ENCODE measurements at regions not wholly inside any gene's neighbourhood (a gene's known extent, or its start where the extent isn't known, plus 50 kb on each side); places are given as distances from the start of the nearest gene placed in this dataset.

DNA sequence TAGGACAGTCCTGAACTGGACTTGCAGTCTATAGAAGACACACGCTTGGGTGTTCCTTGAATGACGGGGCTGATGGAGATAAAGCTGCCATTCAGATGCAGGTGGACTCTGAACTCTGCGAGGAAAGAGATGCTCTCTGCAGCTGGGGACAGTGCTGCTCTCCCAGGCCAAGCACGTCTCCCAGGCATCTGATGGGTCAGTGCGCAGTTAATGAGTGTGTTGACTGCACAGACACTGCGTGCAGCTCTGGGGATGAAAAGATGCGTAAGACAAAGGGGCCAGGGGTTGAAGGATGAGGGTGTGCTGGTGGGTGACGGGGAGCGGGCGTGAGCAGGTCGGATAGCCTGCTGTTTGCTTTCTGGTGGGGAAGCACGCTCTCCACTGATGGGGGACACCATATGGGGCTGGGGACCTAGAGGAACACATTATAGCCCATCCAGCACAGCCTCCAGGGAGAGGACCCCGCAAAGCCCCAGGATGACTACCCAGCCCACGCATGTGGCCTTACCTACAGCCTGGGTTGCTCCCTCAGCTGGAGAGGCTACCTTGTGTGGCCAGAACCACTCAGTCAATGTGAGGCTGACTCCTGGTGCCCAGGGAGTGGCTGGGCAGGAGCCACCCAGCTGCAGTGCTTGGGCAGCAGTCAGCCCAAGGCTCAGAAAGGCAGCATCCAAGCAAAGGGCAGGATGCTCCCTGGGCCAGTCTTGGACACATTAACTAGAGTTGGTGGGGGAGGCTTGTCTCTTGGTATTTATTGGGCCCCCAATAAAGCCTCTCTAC, 246.3 kb downstream of the RBFOX3 start:
- H3K79me2 ChIP-seq (replicated peaks; ENCODE audit: insufficient read depth, low read length): no peaks in the 10 kb centered on the region
- no peaks in the 10 kb centered on the region for H3F3A ChIP-seq (ENCODE audit: insufficient read depth, low read length, poor library complexity, severe bottlenecking)
- no peak overlapping the region for H3K27ac ChIP-seq (ENCODE audit: low read length)
- TF ChIP-seq POLR2AphosphoS5 (IDR thresholded peaks at IDR 0.05) (no peak), MXI1 (conservative IDR thresholded peaks at IDR 0.05; ENCODE audit: poor library complexity, severe bottlenecking) (no peak), RAD21 (conservative IDR thresholded peaks at IDR 0.05) (no peak), TAF1 (IDR thresholded peaks at IDR 0.05; ENCODE audit: low read depth) (no peak), EZH2 (IDR thresholded peaks at IDR 0.05; ENCODE audit: borderline replicate concordance, insufficient read depth, low read length, poor library complexity, severe bottlenecking) (no peak), EP300 (conservative IDR thresholded peaks at IDR 0.05; ENCODE audit: poor library complexity, severe bottlenecking) (no peak), SMC3 (conservative IDR thresholded peaks at IDR 0.05; ENCODE audit: poor library complexity) (no peak)
- TF ChIP-seq, protein P1, sequence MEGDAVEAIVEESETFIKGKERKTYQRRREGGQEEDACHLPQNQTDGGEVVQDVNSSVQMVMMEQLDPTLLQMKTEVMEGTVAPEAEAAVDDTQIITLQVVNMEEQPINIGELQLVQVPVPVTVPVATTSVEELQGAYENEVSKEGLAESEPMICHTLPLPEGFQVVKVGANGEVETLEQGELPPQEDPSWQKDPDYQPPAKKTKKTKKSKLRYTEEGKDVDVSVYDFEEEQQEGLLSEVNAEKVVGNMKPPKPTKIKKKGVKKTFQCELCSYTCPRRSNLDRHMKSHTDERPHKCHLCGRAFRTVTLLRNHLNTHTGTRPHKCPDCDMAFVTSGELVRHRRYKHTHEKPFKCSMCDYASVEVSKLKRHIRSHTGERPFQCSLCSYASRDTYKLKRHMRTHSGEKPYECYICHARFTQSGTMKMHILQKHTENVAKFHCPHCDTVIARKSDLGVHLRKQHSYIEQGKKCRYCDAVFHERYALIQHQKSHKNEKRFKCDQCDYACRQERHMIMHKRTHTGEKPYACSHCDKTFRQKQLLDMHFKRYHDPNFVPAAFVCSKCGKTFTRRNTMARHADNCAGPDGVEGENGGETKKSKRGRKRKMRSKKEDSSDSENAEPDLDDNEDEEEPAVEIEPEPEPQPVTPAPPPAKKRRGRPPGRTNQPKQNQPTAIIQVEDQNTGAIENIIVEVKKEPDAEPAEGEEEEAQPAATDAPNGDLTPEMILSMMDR (IDR thresholded peaks at IDR 0.05; ENCODE audit: poor library complexity, severe bottlenecking): no peak
- TF ChIP-seq, protein P2, sequence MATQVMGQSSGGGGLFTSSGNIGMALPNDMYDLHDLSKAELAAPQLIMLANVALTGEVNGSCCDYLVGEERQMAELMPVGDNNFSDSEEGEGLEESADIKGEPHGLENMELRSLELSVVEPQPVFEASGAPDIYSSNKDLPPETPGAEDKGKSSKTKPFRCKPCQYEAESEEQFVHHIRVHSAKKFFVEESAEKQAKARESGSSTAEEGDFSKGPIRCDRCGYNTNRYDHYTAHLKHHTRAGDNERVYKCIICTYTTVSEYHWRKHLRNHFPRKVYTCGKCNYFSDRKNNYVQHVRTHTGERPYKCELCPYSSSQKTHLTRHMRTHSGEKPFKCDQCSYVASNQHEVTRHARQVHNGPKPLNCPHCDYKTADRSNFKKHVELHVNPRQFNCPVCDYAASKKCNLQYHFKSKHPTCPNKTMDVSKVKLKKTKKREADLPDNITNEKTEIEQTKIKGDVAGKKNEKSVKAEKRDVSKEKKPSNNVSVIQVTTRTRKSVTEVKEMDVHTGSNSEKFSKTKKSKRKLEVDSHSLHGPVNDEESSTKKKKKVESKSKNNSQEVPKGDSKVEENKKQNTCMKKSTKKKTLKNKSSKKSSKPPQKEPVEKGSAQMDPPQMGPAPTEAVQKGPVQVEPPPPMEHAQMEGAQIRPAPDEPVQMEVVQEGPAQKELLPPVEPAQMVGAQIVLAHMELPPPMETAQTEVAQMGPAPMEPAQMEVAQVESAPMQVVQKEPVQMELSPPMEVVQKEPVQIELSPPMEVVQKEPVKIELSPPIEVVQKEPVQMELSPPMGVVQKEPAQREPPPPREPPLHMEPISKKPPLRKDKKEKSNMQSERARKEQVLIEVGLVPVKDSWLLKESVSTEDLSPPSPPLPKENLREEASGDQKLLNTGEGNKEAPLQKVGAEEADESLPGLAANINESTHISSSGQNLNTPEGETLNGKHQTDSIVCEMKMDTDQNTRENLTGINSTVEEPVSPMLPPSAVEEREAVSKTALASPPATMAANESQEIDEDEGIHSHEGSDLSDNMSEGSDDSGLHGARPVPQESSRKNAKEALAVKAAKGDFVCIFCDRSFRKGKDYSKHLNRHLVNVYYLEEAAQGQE (IDR thresholded peaks at IDR 0.05; ENCODE audit: borderline replicate concordance): no peak
- H2AFZ ChIP-seq (ENCODE audit: low read depth, low read length): no peak overlapping the region
- no peak overlapping the region for H3K9ac ChIP-seq (ENCODE audit: low read length)
- H3K9me2 ChIP-seq (ENCODE audit: insufficient read depth, low read length): no peaks in the 10 kb centered on the region
- H3K9me3 ChIP-seq (ENCODE audit: low read length): no peaks in the 10 kb centered on the region
- H4K20me1 ChIP-seq (ENCODE audit: insufficient read depth): no peaks in the 10 kb centered on the region
- H3K4me2 ChIP-seq (ENCODE audit: low read length): no peak overlapping the region
- no peaks in the 10 kb centered on the region for H3K27me3 ChIP-seq (ENCODE audit: insufficient read depth, low read depth, low read length)
- H3K4me3 ChIP-seq (ENCODE audit: low read length): no peak overlapping the region
- H3K36me3 ChIP-seq (ENCODE audit: insufficient read depth, low read length): no peaks in the 10 kb centered on the region

DNA sequence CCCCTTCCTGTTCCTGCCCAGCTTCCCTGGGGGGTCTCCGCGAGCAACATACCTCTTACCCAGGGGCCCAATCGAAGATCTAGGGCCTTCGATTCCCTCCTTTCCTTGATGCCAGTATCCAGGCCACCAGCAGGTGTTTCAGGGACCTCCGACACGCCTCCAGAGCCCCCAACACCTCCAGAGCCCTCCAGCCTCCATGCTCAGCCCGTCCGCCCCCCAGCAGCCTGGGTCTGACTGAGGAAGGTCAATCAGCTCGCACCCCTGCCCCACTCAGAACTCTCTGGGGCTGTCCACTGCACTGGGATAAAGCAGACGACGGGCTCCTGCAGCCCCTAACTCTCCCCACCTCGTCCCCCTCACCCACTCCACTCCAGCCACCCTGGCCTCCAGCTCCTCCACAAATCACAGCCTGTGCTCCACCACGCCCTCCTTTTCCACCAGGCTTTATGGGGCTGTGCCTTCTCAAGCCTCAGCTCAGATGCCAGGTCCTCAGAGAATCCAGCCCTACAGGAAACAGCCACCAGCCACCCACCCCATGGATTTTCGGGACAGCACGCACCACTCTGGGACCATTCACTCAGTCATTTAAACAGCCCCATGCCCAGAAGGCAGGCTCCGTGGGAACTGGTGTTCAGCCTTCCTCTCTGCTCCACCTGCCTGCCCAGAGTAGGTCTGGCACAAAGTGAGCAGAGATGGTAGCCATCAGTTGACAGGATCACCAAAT, 247.1 kb downstream of the RBFOX3 start:
- TF ChIP-seq SMC3 (conservative IDR thresholded peaks at IDR 0.05; ENCODE audit: poor library complexity) (no peak), MXI1 (conservative IDR thresholded peaks at IDR 0.05; ENCODE audit: poor library complexity, severe bottlenecking) (no peak), POLR2AphosphoS5 (IDR thresholded peaks at IDR 0.05) (no peak)
- TF ChIP-seq, protein P1 (IDR thresholded peaks at IDR 0.05; ENCODE audit: poor library complexity, severe bottlenecking): no peak
- TF ChIP-seq, protein P2 (IDR thresholded peaks at IDR 0.05; ENCODE audit: borderline replicate concordance): no peak
- Histone ChIP-seq H3K4me2 (ENCODE audit: low read length) (no peak overlapping the region), H3K9me2 (ENCODE audit: insufficient read depth, low read length) (no peaks in the 10 kb centered on the region), H3K9me3 (ENCODE audit: low read length) (no peaks in the 10 kb centered on the region), H3K27me3 (ENCODE audit: insufficient read depth, low read depth, low read length) (no peaks in the 10 kb centered on the region), H3K79me2 (replicated peaks; ENCODE audit: insufficient read depth, low read length) (no peaks in the 10 kb centered on the region), H3K36me3 (ENCODE audit: insufficient read depth, low read length) (no peaks in the 10 kb centered on the region), H4K20me1 (ENCODE audit: insufficient read depth) (no peaks in the 10 kb centered on the region), H3K27ac (ENCODE audit: low read length) (no peak overlapping the region), H2AFZ (ENCODE audit: low read depth, low read length) (no peak overlapping the region), H3K4me3 (ENCODE audit: low read length) (no peak overlapping the region), H3K9ac (ENCODE audit: low read length) (no peak overlapping the region), H3F3A (ENCODE audit: insufficient read depth, low read length, poor library complexity, severe bottlenecking) (no peaks in the 10 kb centered on the region)

Measured in neural cell (in vitro differentiated cells).